GM11168 (cell line): ENCODE measurements at regions not wholly inside any gene's neighbourhood (a gene's known extent, or its start where the extent isn't known, plus 50 kb on each side); places are given as distances from the start of the nearest gene placed in this dataset.
"Not testable (repeated sequence)": the region's sequence is repeated elsewhere in the genome, so short reads cannot be mapped to it uniquely, and the experiment has no call there.

Experiments
- in situ Hi-C: fragments of 300-500 bp; cut with MboI; formaldehyde crosslinking; loops from one replicate; pipeline ENCODE4 v1.12.0; 2022; ENCODE audit warnings: low sequenced_read_pairs; ENCODE audit not compliant: unreplicated experiment

GRCh38 chr5:125411744-125412560 lies 665.5 kb upstream of the ZNF608 start:
- in situ Hi-C loops: loop anchor here (10.0 to 25.0 kb wide), 2 partner anchors 500 to 667 kb away; partner anchors contain the start of gene ZNF608

DNA sequence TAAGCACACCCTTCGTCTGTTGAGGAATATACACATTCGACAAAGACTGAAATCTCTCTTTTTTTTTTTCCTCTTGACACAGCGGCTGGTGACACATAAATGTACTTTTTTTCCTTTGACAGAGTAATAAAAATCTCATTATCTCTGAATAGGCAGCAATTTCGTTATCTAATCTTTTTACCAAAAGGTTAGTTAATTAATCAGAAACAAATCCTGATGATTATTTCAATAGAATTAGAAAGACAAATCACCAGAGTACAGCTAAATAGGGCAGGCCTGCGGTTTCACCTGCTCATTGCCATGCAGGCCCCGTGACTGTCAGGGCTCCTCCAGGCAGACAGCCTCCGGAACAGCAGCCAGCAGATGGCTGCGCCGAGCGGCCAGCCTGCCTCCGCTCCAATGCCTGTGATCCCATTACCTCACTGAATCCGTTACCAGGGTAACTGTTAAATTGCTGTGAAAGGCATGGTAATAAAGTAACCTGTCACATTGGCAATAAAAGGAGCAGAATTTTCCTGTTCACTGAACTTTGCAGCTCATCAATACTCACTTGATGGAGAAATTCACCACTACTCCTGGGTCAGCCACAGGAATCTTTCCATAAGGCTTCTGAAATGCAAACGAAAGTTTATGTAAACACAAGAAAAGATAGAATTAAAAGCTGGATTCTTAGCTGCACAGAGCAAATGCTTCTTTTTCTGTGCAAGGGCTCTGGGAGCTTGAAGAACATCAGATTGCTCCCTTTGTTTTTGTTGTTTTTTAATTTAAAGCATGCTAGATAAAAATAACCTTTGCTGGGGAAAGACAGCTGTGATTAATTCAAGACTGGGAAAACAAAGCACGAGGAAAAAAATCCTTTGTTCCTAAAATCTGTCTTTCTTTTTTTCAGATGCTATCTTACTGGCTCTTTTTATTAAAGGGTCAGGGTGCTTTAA lies 666.4 kb upstream of the ZNF608 start:
- in situ Hi-C loops: loop anchor here (10.0 to 25.0 kb wide), 2 partner anchors 501 to 668 kb away; partner anchors contain the start of gene ZNF608

GRCh38 chr5:125413496-125414274 lies 667.2 kb upstream of the ZNF608 start:
- in situ Hi-C loops: loop anchor here (10.0 to 25.0 kb wide), 2 partner anchors 501 to 669 kb away; partner anchors contain the start of gene ZNF608

- in situ Hi-C loops: loop anchor here (10.0 to 25.0 kb wide), 2 partner anchors 503 to 670 kb away; partner anchors contain the start of gene ZNF608
Observed at GRCh38 chr5:125415126-125415525, 668.7 kb upstream of the ZNF608 start.

- in situ Hi-C loops: loop anchor here (10.0 to 25.0 kb wide), 2 partner anchors 504 to 671 kb away; partner anchors contain the start of gene ZNF608
Observed at GRCh38 chr5:125416055-125416454, 669.6 kb upstream of the ZNF608 start.

GRCh38 chr5:125421006-125421405 lies 674.6 kb upstream of the ZNF608 start:
- in situ Hi-C loops: loop anchor here (25.0 kb wide), 1 partner anchor 509 kb away; no protein-coding TSS in a partner anchor

DNA sequence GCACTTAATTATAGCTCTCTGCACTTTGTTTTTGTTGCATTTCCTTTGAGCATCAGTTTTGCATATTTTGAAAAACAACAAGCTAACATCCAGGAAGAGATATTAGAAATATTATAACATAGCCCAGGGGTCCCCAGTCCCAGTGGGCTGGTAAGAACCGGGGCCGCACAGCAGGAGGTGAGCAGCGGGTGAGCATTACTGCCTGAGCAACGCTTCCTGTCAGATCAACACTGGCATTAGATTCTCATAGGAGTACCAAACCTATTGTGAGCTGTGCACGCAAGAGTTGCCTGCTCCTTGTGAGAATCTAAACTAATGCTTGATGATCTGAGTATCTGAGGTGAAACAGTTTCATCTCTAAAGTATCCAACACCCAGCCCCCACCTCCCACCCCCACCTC lies 675.9 kb upstream of the ZNF608 start:
- in situ Hi-C loops: loop anchor here (25.0 kb wide), 1 partner anchor 510 kb away; no protein-coding TSS in a partner anchor

DNA sequence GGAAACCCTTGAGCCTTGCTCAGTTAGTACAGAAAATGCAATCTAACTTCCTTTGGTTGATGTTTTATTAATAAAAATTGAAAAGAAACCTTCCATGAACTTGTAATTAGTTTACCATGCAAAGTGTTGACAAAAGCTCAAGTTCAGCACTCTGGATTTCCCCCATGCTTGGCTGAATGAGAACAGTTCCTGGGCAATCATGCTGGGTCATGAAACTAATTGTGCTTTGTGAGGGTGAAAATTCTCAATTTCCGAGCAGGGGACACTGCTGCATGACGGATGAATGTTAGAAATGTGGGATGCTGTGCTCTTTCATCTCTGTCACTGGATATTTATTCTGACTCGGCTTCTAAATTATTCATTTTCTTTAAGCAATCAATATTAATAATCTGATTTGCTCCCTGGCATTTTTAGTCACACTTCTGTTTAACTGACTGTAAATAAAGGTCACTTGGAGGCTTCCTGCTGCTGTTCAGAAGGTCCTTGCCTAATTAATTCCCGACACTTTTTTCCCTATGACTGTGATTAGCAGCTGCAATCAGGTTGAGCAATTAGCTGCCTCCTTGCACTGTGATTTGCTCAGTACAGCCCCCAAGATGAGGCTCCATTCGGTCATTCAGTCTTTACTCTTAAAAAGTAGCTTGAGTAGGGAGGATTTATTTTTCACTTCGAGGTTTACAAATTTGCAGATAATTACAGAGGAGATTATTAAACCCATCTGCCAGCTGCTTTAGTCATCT lies 678.1 kb upstream of the ZNF608 start:
- in situ Hi-C loops: loop anchor here (25.0 kb wide), 1 partner anchor 512 kb away; no protein-coding TSS in a partner anchor

GRCh38 chr5:125429498-125429897 lies 683.1 kb upstream of the ZNF608 start:
- in situ Hi-C loops: no loop called here

GRCh38 chr5:125433457-125433856 lies 687.0 kb upstream of the ZNF608 start:
- in situ Hi-C loops: no loop called here

DNA sequence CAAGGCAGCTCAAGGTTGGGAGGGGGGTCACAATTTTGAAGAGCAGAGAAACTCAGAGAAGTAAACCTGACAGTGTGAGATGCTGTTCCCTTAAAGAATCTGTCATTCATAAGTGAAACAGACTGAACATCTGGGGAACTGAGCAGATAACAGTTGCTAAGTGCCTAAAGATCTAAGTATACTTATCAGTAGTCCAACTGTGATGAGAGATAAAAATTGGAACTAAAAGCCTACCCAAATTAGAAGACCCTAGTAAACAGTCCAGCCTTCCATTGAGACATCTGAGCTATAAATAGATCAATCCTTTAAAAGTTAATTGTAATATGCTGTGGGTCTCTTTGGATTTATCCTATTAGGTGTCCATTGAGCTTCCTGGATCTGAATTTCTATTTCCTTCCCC lies 692.8 kb upstream of the ZNF608 start:
- in situ Hi-C loops: no loop called here

- in situ Hi-C loops: no loop called here
Observed at GRCh38 chr5:125440905-125441304, 694.5 kb upstream of the ZNF608 start.

DNA sequence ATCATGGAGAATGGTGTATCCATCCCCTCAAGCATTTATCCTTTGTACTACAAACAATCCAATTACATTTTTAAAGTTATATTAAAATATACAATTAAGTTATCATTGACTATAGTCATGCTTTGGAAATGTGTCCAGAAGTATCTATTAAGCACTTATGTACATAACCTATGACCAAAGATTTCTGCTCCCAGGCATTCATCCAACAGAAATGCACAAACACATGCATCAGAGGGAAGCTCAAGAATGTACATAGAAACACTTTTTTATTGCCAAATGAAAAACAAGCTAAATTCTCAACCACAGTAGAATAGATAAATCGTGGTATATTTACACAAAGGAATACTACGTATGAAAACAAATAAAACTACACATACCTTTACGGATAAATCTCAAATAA lies 700.5 kb upstream of the ZNF608 start:
- in situ Hi-C loops: no loop called here

DNA sequence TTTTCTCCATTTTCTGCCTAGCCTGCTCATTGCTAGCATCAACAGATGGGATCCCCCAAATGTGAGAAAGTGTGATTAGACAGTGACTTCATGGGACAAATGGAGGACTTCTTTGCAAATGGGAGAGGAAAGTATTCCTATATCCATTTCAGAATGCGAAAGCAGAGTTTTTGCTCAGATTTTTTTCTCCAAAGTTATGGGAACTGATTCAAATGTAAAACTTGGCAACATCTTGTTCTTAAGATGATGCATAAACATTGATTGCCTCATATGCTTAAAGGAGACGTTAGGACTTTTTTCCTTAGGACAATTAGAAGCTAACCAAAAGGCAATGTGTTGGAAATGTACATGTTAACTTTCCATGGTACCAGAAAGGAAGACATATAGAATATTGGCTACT lies 704.3 kb upstream of the ZNF608 start:
- in situ Hi-C loops: no loop called here

GRCh38 chr5:125451622-125452021 lies 705.2 kb upstream of the ZNF608 start:
- in situ Hi-C loops: no loop called here

GRCh38 chr5:125452991-125453390 lies 706.6 kb upstream of the ZNF608 start:
- in situ Hi-C loops: no loop called here

DNA sequence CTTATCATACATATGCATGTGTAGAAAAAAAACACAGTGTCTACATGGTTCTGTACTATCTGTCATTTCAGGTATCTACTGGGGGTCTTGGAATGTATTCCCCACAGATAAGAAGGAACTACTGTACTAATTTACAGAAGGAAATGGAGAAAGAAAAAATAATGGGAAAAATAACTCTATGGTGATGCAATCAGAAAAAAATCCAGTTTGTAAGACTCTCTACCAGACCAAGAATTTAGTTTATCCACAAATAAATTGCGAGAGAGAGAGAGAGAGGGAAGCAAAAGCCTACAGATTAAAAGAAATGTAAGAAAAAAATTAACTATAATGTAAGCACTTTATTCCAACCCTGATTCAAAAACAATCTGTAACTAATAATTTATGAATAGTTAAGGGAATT lies 708.6 kb upstream of the ZNF608 start:
- in situ Hi-C loops: no loop called here

DNA sequence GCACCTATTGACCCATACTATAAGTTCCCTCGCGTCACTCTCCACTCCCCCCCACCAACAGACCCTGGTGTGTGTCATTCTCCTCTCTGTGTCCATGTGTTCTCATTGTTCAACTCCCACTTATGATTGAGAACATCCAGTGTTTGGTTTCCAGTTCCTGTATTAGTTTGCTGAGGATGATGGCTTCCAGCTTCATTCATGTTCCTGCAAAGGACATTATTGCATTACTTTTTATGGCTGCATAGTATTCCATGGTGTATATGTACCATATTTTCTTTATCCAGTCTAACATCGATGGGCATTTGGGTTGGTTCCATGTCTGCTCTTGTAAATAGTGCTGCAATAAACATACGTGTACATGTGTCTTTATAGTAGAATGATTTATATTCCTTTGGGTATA lies 709.6 kb upstream of the ZNF608 start:
- in situ Hi-C loops: not testable (repeated sequence)

DNA sequence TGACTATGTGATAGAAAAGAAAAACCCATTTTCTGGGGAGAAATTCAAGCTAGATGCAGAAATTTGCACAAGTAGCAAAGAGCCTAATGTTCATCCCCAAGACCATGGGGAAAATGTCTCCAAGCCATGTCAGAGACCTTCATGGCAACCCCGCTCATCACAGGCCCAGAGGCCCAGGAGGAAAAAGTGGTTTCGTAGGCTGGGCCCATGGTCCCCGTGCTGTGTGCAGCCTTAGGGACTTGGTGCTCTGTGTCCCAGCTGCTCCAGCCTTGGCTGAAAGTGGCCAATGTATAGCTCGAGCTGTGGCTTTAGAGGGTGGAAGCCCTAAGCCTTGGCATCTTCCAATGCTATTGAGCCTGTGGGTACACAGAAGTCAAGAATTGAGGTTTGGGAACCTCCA lies 711.2 kb upstream of the ZNF608 start:
- in situ Hi-C loops: no loop called here
